K562 (cell line): ENCODE measurements at regions not wholly inside any gene's neighbourhood (a gene's known extent, or its start where the extent isn't known, plus 50 kb on each side); places are given as distances from the start of the nearest gene placed in this dataset.

ENCODE experiments used
- E2F3 ChIP-seq: fragments of 250-450 bp; sonication (Bioruptor Pico); IDR thresholded peaks from 2 replicates; pipeline ENCODE4 v1.4.0; 2020; ENCODE audit warnings: mild to moderate bottlenecking
- JUN ChIP-seq, 2 experiments: sonication (generic) in 1 of 2; formaldehyde crosslinking in 1 of 2; IDR thresholded peaks; 2 replicates each; pipeline versions ENCODE4 v1.6.1 to v1.8.0; 2012 to 2022; ENCODE audit warnings: borderline replicate concordance in 2 of 2, mild to moderate bottlenecking in 2 of 2, improper control_type of control experiment in 1 of 2, low read depth in 1 of 2, low read length in 1 of 2, missing genetic modification reagents in 1 of 2
- KLF13 ChIP-seq: fragments of 450-650 bp; IDR thresholded peaks from 2 replicates; pipeline ENCODE4 v1.6.1; 2016; ENCODE audit warnings: missing genetic modification characterization, low read depth, mild to moderate bottlenecking, missing compliant biosample characterization, moderate library complexity, borderline replicate concordance
- MCM3 ChIP-seq: fragments of 450-650 bp; IDR thresholded peaks from 2 replicates; pipeline ENCODE4 v1.6.1; 2016
- SNIP1 ChIP-seq: fragments of 450-650 bp; IDR thresholded peaks from 2 replicates; pipeline ENCODE4 v1.7.1; 2017; ENCODE audit warnings: low read depth, mild to moderate bottlenecking
- TF ChIP-seq, protein P1 (sequence below): fragments of 450-650 bp; IDR thresholded peaks from 2 replicates; pipeline ENCODE4 v1.6.1; 2016; ENCODE audit warnings: mild to moderate bottlenecking, moderate library complexity

DNA sequence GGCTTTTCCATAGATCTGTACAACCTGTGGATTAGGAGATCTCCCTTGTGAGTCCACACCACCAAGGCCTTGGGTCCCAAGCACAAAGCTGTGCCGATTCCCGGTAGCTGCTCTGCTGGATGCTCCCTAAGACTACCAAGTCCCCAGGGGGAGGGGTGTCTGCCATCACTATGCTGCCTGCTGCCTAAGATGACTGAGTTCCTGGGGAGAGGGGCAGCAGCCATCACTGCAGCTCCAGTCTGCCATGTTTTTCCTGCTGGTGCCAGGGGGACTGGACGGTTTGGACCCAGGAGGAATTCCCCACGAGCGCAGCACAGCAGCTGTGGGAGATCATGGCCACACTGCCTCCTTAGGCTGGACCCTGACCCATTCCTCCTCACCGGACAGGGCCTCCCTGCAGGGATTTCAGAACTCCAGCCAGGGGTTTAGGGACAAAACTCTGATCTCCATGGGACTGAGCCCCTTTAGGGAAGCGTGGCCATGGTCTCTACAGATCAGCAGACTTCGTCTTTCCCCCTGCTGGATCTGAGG lies 1049.8 kb downstream of the SORCS1 start (continued):
- TF ChIP-seq, protein P1, sequence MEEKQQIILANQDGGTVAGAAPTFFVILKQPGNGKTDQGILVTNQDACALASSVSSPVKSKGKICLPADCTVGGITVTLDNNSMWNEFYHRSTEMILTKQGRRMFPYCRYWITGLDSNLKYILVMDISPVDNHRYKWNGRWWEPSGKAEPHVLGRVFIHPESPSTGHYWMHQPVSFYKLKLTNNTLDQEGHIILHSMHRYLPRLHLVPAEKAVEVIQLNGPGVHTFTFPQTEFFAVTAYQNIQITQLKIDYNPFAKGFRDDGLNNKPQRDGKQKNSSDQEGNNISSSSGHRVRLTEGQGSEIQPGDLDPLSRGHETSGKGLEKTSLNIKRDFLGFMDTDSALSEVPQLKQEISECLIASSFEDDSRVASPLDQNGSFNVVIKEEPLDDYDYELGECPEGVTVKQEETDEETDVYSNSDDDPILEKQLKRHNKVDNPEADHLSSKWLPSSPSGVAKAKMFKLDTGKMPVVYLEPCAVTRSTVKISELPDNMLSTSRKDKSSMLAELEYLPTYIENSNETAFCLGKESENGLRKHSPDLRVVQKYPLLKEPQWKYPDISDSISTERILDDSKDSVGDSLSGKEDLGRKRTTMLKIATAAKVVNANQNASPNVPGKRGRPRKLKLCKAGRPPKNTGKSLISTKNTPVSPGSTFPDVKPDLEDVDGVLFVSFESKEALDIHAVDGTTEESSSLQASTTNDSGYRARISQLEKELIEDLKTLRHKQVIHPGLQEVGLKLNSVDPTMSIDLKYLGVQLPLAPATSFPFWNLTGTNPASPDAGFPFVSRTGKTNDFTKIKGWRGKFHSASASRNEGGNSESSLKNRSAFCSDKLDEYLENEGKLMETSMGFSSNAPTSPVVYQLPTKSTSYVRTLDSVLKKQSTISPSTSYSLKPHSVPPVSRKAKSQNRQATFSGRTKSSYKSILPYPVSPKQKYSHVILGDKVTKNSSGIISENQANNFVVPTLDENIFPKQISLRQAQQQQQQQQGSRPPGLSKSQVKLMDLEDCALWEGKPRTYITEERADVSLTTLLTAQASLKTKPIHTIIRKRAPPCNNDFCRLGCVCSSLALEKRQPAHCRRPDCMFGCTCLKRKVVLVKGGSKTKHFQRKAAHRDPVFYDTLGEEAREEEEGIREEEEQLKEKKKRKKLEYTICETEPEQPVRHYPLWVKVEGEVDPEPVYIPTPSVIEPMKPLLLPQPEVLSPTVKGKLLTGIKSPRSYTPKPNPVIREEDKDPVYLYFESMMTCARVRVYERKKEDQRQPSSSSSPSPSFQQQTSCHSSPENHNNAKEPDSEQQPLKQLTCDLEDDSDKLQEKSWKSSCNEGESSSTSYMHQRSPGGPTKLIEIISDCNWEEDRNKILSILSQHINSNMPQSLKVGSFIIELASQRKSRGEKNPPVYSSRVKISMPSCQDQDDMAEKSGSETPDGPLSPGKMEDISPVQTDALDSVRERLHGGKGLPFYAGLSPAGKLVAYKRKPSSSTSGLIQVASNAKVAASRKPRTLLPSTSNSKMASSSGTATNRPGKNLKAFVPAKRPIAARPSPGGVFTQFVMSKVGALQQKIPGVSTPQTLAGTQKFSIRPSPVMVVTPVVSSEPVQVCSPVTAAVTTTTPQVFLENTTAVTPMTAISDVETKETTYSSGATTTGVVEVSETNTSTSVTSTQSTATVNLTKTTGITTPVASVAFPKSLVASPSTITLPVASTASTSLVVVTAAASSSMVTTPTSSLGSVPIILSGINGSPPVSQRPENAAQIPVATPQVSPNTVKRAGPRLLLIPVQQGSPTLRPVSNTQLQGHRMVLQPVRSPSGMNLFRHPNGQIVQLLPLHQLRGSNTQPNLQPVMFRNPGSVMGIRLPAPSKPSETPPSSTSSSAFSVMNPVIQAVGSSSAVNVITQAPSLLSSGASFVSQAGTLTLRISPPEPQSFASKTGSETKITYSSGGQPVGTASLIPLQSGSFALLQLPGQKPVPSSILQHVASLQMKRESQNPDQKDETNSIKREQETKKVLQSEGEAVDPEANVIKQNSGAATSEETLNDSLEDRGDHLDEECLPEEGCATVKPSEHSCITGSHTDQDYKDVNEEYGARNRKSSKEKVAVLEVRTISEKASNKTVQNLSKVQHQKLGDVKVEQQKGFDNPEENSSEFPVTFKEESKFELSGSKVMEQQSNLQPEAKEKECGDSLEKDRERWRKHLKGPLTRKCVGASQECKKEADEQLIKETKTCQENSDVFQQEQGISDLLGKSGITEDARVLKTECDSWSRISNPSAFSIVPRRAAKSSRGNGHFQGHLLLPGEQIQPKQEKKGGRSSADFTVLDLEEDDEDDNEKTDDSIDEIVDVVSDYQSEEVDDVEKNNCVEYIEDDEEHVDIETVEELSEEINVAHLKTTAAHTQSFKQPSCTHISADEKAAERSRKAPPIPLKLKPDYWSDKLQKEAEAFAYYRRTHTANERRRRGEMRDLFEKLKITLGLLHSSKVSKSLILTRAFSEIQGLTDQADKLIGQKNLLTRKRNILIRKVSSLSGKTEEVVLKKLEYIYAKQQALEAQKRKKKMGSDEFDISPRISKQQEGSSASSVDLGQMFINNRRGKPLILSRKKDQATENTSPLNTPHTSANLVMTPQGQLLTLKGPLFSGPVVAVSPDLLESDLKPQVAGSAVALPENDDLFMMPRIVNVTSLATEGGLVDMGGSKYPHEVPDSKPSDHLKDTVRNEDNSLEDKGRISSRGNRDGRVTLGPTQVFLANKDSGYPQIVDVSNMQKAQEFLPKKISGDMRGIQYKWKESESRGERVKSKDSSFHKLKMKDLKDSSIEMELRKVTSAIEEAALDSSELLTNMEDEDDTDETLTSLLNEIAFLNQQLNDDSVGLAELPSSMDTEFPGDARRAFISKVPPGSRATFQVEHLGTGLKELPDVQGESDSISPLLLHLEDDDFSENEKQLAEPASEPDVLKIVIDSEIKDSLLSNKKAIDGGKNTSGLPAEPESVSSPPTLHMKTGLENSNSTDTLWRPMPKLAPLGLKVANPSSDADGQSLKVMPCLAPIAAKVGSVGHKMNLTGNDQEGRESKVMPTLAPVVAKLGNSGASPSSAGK, result no peak
- no peak for TF ChIP-seq E2F3 (CRISPR knock-in tag)
- no peak for TF ChIP-seq KLF13 (tag)
- TF ChIP-seq MCM3, result no peak
- no peak for TF ChIP-seq SNIP1
- TF ChIP-seq JUN (IDR thresholded peaks at IDR 0.05; ENCODE audit: borderline replicate concordance, low read depth, low read length), result no peak
- TF ChIP-seq JUN (CRISPR knock-in tag; IDR thresholded peaks at IDR 0.05; ENCODE audit: borderline replicate concordance), result no peak
